ENCODE measurements at regions not wholly inside any gene's neighbourhood (a gene's known extent, or its start where the extent isn't known, plus 50 kb on each side); places are given as distances from the start of the nearest gene placed in this dataset.

GRCh38 chr7:50962962-50963374, 180.3 kb upstream of the GRB10 start:
- peak; percentile 99 for DNase-seq

GRCh38 chr7:50962281-50962883, 179.7 kb upstream of the GRB10 start:
- DNase-seq = peak; percentile 46

- peak; percentile 43 for DNase-seq
These were observed 178.1 kb upstream of the GRB10 start for GRCh38 chr7:50960621-50961310.

DNA sequence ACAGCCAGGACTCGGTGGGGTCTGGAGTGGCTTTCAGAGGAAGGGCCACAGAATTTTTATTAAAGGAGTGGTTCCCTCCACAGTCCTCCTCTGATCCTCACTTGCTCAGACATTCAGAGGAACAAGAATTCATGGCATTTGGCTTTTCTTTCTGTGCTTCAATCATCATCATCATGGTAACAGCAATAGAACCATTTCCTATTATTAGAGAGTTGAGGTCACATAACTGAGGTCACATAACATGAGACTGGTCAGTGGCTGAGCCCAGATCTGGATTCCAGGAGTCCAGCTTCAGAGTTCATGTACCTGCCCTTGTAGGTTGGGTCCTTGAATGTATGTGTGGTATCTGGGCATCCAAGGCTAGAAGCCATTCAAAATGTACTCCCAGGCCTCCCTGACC, 177.3 kb upstream of the GRB10 start:
- DNase-seq = no peak

GRCh38 chr7:50959560-50959959, 176.9 kb upstream of the GRB10 start:
- no peak for DNase-seq

DNA sequence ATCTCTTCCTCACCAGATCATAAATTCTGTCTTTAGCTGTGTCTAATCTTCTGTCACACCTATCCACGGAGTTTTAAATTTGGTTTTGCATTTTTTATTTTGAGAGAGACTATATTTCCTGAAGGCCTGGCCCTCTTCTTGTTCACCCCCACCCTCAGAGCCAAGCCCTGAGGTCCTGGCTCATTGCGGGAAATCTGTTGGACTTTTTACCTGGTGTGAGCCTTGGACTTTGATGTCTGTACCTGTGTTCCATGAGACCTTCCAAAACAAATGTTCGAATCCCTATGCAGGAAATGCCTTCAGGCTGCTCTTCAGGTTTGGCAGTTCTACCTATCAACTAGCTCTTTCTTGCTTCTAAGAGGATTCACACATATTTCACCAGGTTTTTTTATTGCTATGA, 175.2 kb upstream of the GRB10 start:
- peak; percentile 81 for DNase-seq

GRCh38 chr7:50957431-50957830, 174.7 kb upstream of the GRB10 start:
- peak; percentile 93 for DNase-seq

DNA sequence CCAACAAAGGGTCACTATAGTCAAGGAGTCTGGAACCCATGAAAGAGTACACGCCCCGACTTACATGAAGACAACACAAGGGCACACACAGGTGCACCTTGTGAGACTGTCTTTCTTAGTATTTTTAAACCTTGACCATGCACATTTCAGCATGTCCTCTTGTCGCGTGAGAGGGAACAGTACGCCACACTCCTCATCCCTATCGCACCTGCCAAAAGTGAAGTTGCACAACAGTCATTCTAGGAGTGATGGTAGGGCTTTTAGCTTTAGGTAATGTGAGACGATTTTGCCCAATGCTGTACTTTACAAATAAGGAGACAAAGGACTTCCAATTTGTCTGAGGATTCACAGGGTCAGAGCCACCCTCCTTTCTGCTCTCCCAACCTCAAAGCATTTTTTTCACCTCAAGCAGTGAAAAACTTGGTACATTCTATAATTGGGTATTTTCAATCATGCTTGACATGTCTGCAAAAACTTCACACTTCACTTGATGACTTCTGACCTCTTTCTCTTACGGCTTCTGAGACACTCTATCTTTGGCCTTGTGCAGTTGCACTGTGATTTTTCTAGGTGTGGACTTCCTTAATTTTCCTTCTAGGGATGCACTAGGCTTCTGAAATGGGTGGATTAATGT, 173.9 kb upstream of the GRB10 start:
- DNase-seq = peak; percentile 55

DNA sequence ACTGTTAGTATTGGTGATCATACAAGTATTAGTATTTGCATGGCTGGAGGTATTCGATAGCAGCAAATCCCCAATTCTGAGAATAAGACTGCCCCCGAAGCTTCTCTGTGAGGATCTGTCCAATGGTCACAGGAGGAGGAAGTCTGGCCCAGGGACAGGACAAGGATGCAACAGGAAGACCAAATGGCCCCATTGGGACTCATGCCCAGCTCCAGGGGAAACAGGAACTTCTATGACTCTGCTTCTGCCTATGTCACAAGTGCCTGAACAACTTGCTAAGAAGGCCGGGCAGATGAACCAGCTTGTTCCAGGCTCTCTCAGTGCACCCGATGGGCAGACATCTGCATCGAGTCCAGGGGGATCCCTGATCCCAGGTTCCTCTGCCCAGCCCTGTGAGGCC, 172.0 kb upstream of the GRB10 start:
- no peak for DNase-seq

DNA sequence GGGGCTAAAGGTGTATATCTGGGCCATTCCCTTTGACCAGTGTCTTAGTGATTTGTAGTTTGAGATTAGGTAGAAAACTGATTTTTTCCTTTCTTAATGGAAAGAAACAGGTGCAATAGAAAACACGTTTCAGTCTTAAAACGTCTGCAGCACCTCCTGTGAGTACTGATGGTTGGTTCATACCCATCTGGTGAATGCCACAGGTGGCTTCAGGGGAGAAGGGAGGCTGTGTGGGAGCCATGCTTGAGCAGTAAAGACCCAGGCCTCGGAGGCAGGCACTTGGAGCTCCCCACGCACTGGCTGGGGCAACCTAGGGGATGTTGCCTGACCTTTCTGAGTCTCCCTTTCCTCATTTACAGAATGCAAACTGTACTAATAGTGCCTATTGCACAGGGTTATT, 171.5 kb upstream of the GRB10 start:
- DNase-seq = no peak

DNA sequence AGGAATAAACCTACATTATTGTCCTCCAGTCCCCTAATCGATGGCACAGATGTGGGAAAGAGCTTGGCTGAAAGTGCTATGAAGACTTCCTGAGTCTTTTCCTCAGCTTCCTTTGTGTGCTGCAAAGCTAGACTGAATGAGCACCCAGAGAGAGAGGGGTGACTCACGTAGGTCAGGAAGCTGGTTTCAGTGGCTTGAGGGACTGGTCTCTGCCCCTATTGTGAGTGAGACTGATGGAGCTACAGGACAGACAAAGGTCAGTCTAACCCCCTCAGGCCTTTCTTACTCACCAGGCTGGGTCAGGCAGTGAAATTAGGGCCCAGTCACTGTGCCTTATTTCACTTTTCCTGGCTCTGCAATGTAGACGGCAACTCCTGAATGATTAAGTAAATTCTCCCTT, 171.1 kb upstream of the GRB10 start:
- peak; percentile 12 for DNase-seq

DNA sequence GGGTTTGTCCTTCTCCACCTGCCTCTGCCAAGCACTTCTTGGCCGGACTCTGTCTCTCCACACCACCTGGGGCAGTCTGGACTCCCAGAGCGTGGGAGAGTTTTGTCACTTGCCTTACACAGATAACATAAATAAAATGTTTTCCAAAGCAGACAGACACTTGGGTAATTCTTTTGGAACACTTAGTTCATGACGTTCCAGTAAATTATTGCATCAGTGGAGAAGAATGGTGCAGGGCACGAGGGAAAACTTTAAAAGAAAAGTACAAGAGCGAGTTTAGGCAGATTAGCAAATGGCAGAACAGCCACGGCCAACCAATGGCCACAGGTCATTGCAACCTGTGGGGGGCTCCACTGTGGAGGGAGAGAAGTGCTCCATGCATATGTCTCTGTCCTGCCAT, 170.6 kb upstream of the GRB10 start:
- no peak for DNase-seq

GRCh38 chr7:50952544-50952943, 169.8 kb upstream of the GRB10 start:
- no peak for DNase-seq

DNA sequence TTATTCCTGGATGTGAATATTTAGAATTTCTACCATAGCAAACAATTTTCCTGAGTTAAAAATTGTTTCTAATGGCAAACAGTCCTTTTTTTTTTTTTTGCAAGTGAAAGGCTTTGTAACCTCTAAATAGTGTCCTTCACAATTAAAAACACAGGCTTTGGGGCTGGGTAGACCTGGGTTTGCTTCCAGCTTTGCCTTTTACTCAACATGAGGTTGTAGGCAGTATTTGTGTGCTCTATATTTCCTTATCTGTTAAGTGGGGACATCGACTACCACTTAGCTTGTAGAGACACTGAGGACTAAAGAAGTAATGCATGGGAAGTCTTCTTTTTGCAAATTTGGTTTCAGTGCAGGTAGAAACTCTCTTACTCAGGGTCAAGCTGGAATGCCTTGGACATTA, 169.4 kb upstream of the GRB10 start:
- no peak for DNase-seq

DNA sequence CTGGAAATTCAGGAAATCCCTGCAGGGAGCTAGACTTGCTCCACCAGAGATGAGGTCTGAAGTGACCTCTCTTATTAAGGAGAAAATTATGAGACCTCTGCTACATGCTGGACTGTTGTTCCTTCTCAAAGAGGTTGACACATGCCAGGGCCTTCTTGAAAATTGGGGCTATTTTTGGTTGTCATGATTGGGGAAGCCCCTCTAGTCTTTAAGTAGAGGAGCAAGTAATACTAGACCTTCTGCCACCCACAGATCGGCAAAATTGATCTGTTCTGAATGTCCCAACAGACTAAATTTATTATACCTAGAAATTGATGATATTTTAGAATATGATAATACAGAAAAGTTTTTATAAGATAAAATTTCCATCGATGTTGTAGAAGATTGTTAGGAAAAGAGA, 160.8 kb upstream of the GRB10 start:
- DNase-seq = no peak

GRCh38 chr7:50941525-50941924, 158.8 kb upstream of the GRB10 start:
- DNase-seq = no peak

DNA sequence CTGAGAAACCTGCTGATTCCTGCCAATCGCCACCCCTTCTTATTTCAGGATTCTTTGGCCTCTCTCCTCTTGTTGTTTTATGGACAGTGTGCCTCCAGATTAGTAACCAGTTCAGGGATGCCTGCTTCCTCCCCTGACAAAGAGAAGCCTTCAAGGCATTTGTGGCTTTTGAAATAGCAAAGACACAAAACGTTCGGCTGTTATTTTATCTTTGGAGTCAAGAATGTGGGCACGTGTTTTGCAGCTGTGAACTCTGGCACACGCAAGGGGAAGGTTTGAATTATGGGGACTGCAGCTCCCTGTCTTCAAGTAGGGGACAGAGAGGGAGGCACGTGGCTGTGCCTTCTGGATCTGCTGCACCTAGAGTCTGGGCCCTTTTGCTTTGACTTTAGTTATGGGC, 157.9 kb upstream of the GRB10 start:
- no peak for DNase-seq

DNA sequence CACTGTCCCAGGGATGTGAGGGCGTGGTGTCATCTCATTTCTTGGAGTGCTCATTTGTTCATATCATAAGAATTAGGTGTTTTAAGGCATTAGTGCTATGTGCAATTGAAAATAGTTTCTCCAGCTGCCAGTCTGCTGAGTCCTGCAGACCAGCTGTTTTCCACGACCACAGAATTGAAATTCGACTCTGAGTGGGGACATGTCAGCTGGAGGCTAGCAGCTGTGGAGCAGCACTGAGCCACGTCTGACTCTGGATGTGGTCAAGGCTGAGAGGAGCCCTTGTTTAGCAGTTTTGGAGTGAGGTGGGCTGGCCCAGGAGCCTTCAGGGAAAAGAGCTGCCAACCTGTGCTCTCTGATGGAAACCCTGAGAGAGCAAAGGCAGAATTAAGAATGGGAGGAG, 156.3 kb upstream of the GRB10 start:
- peak; percentile 41 for DNase-seq

DNA sequence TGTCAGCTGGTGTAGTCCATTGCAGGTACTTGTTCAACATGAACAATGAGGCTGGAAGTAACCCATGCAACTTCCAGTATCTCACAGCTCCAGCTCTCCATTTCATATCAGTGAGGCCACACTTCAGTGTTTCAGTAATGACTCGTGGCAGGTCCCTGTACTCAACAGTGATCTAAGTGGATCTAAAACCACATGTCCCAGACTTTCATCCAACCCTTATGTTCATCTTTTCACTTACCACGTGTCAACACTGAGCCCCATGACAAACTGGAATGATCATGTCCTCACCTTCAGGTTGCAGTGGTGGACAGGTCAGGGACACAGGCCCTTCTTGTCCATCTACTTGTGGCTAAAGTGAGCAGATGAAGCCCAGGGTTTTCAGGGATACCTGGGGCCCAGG, 155.0 kb upstream of the GRB10 start:
- DNase-seq = no peak

DNA sequence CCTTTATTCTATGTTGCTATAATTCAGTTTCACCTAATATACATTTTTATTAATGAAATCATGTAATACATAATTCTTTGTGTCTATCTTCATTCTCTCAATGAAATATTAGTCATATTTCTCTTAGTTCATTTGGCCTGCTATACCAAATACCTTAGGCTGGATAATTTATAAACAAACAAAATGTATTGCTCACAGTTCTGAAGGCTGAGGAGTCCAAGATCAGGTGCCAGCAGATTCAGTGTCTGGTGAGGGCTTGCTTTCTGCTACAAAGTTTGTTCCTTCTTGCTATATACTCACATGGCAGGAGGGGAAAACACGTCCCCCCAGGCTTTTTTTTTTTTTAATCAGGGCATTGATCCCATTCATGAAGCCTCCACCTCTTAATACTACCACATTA, 143.4 kb upstream of the GRB10 start:
- DNase-seq = no peak

DNA sequence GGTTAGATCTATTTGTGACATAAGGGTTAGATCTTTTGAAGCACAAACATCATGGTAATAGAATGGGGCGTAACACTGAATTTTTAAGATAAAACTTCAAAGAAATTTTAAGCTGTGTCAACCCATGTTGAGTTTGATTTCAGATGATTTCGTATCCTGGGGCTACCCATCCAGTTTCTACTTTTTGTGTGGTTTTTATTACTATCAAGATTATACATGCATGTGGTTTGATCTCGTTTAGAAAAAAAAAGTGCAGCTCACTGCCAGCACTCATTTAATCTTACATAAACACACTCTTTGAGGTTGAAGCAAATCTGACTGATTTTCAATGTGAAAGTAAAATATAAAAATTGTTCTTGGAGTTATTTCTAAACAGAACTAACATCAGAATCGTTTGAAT, 140.8 kb upstream of the GRB10 start:
- no peak for DNase-seq

GRCh38 chr7:50921114-50921813, 138.6 kb upstream of the GRB10 start:
- DNase-seq = peak; percentile 76

DNA sequence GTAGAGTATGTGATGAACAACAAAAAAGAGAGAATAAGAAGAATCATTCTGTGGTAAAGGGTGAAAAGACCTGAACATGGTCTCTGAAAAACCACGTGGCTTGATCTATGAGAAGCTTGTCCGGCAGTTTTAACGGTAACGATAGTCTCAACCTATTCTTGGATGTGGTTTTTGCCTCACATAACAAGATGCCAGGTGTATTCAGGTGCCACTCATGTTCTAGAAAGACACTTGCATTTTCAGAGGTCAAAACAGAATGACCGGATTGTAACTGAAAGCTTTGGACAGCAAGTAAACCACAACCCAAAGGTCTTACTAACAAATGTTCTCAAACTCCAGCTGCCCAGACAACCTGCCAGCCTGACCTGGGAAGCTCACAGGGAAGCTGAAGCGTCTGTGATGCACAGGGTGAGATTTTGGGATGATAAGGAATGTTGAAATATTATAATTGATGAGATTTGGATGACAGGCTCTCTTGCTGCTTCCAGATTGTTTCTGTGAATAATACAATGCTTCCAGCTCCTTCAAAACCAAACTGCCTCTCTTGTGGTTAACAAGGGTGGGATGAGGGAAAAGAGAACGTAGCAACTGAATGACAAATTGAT, 137.4 kb upstream of the GRB10 start:
- DNase-seq = no peak

GRCh38 chr7:50915621-50916020, 132.9 kb upstream of the GRB10 start:
- DNase-seq = no peak
